Astrocyte (in vitro differentiated cells and primary cell): ENCODE measurements at regions not wholly inside any gene's neighbourhood (a gene's known extent, or its start where the extent isn't known, plus 50 kb on each side); places are given as distances from the start of the nearest gene placed in this dataset.

Experiments used
- EZH2 ChIP-seq: IDR thresholded peaks from 2 replicates; pipeline ENCODE4 v1.6.1; 2012; ENCODE audit warnings: mild to moderate bottlenecking, low read length, inconsistent platforms; ENCODE audit not compliant: insufficient read depth
- TF ChIP-seq, protein P1 (sequence below): IDR thresholded peaks from 2 replicates; pipeline ENCODE4 v1.5.1; 2011; ENCODE audit warnings: low read depth, mild to moderate bottlenecking, inconsistent platforms, low read length, moderate library complexity; ENCODE audit not compliant: insufficient read depth

DNA sequence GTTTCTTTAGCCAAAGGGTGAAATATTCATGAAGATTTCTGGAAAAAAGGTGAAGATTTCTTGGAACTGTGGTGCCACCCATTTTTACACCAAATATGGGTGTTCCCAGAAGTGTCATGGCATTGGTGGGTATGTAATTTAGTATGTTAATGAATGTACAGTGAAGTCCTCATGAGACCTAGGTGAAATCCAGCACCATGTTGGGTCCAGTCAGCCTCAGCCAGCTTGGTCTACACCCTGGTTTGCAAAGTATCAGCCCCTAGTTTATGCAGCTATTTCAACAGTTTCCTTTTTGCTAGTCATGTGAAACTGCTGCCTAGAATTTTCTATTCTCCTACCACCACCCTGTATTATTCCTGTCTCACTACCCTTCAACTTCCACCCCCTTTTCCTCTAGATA, 63.1 kb upstream of the CXADR start:
- TF ChIP-seq, protein P1, sequence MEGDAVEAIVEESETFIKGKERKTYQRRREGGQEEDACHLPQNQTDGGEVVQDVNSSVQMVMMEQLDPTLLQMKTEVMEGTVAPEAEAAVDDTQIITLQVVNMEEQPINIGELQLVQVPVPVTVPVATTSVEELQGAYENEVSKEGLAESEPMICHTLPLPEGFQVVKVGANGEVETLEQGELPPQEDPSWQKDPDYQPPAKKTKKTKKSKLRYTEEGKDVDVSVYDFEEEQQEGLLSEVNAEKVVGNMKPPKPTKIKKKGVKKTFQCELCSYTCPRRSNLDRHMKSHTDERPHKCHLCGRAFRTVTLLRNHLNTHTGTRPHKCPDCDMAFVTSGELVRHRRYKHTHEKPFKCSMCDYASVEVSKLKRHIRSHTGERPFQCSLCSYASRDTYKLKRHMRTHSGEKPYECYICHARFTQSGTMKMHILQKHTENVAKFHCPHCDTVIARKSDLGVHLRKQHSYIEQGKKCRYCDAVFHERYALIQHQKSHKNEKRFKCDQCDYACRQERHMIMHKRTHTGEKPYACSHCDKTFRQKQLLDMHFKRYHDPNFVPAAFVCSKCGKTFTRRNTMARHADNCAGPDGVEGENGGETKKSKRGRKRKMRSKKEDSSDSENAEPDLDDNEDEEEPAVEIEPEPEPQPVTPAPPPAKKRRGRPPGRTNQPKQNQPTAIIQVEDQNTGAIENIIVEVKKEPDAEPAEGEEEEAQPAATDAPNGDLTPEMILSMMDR = no peak
- TF ChIP-seq EZH2 = no peak
